Fibroblast of the conjunctiva (primary cell): ENCODE measurements at regions not wholly inside any gene's neighbourhood (a gene's known extent, or its start where the extent isn't known, plus 50 kb on each side); places are given as distances from the start of the nearest gene placed in this dataset.
"Not testable (repeated sequence)": the region's sequence is repeated elsewhere in the genome, so short reads cannot be mapped to it uniquely, and the experiment has no call there.

ENCODE experiments used
- DNase-seq: peaks from one replicate; pipeline ENCODE4 v3.0.0-alpha.2; 2010; ENCODE audit warnings: low read depth

- no peak for DNase-seq
These were observed 115.3 kb downstream of the NPIPB5 start for GRCh38 chr16:22625967-22626366.

GRCh38 chr16:22627043-22627442, 116.4 kb downstream of the NPIPB5 start:
- no peak for DNase-seq

GRCh38 chr16:22628994-22629393, 118.3 kb downstream of the NPIPB5 start:
- DNase-seq, result no peak

GRCh38 chr16:22630242-22630641, 119.6 kb downstream of the NPIPB5 start:
- no peak for DNase-seq

GRCh38 chr16:22631264-22631663, 120.6 kb downstream of the NPIPB5 start:
- no peak for DNase-seq

GRCh38 chr16:22632606-22633005, 121.9 kb downstream of the NPIPB5 start:
- no peak for DNase-seq

- DNase-seq, result no peak
These were observed 122.6 kb downstream of the NPIPB5 start for GRCh38 chr16:22633280-22633679.

- no peak for DNase-seq
These were observed 123.1 kb downstream of the NPIPB5 start for GRCh38 chr16:22633799-22634198.

- DNase-seq, result no peak
These were observed 124.3 kb downstream of the NPIPB5 start for GRCh38 chr16:22634954-22635353.

GRCh38 chr16:22635357-22635761, 124.7 kb downstream of the NPIPB5 start:
- DNase-seq, result no peak

- DNase-seq, result no peak
These were observed 125.1 kb downstream of the NPIPB5 start for GRCh38 chr16:22635801-22636200.

- DNase-seq, result no peak
These were observed 127.9 kb downstream of the NPIPB5 start for GRCh38 chr16:22638393-22639206.

- DNase-seq, result no peak
These were observed 130.5 kb downstream of the NPIPB5 start for GRCh38 chr16:22641131-22641628.

- DNase-seq, result no peak
These were observed 131.9 kb downstream of the NPIPB5 start for GRCh38 chr16:22642416-22643088.

- not testable (repeated sequence) for DNase-seq
These were observed 132.5 kb downstream of the NPIPB5 start for GRCh38 chr16:22643203-22643602.

GRCh38 chr16:22643886-22644285, 133.2 kb downstream of the NPIPB5 start:
- no peak for DNase-seq

GRCh38 chr16:22645868-22646267, 135.2 kb downstream of the NPIPB5 start:
- no peak for DNase-seq

GRCh38 chr16:22646948-22647556, 136.4 kb downstream of the NPIPB5 start:
- no peak for DNase-seq

- DNase-seq, result no peak
These were observed 137.4 kb downstream of the NPIPB5 start for GRCh38 chr16:22648141-22648540.

GRCh38 chr16:22648941-22649340, 138.2 kb downstream of the NPIPB5 start:
- DNase-seq, result no peak

GRCh38 chr16:22651111-22651817, 140.6 kb downstream of the NPIPB5 start:
- not testable (repeated sequence) for DNase-seq

GRCh38 chr16:22652463-22652845, 141.8 kb downstream of the NPIPB5 start:
- no peak for DNase-seq
